Thyroid gland (tissue), 4 donors: ENCODE measurements at regions not wholly inside any gene's neighbourhood (a gene's known extent, or its start where the extent isn't known, plus 50 kb on each side); places are given as distances from the start of the nearest gene placed in this dataset.

ENCODE experiments used
- CTCF ChIP-seq, 6 experiments: fragments of 200-600 bp in 3 of 6; fragments of 450-650 bp in 3 of 6; sonication (generic) in 3 of 6; IDR thresholded peaks; one replicate each; pipeline ENCODE4 v1.5.1; 2016 to 2019; ENCODE audit warnings: antibody characterized with exemption in 6 of 6, mild to moderate bottlenecking in 2 of 6, inconsistent platforms in 1 of 6, moderate library complexity in 1 of 6
- POLR2A ChIP-seq, 2 donors: fragments of 450-650 bp; IDR thresholded peaks; one replicate each; pipeline ENCODE4 v1.6.1; 2017; ENCODE audit warnings: antibody characterized with exemption in 2 of 2, mild to moderate bottlenecking in 2 of 2, moderate library complexity in 1 of 2

GRCh38 chr16:6281994-6282393 lies 1050.7 kb upstream of the RBFOX1 start:
- TF ChIP-seq CTCF (IDR thresholded peaks at IDR 0.05) (no peak), POLR2A (IDR thresholded peaks at IDR 0.05) (no peak)
